ENCODE measurements at regions not wholly inside any gene's neighbourhood (a gene's known extent, or its start where the extent isn't known, plus 50 kb on each side); places are given as distances from the start of the nearest gene placed in this dataset.

DNA sequence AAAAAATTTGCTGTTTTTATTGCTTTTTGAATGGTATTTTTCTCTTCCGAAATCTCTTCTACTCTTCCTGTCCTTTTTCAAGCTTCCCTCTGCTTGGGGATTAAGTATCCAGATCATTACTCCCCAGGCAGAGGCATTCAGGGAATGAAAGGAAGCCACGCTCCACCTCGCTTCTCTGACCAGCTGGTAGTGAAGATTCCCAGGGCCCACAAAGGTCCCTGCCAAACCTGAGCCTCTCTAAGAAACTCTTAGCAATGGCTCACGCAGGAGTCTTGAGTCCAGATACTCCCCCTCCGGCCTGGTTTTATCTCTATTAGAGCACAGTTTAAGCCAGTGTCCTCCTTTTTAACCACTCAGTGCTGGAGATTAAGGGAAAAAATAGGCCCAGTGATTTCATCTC lies 51.4 kb upstream of the SOD3 start:
- no peak overlapping the region; a peak in 1 of 5 replicates for H3K4me3 Mint-ChIP-seq
- no peak overlapping the region for H4K5ac ChIP-seq (ENCODE audit: insufficient read length, low read depth, low read length)
- H3K23ac ChIP-seq (ENCODE audit: insufficient read length, low read depth, low read length): no peak overlapping the region
- no peak overlapping the region for H3K18ac ChIP-seq (ENCODE audit: insufficient read length, low read depth, low read length)
- no peak overlapping the region for H4K8ac ChIP-seq (replicated peaks; ENCODE audit: insufficient read length, low read depth, low read length)
- peak overlapping the region; percentile 63 to 93 (median 93); a peak in 4 of 7 replicates for H3K27ac Mint-ChIP-seq
- H4K91ac ChIP-seq (ENCODE audit: insufficient read length, low read depth, low read length): no peak overlapping the region
- H3K79me2 ChIP-seq (ENCODE audit: insufficient read depth, low read length): no peaks in the 10 kb centered on the region
- H3K4me2 ChIP-seq (ENCODE audit: insufficient read depth, insufficient read length, low read length): no peak overlapping the region
- no peak overlapping the region for H2BK20ac ChIP-seq (ENCODE audit: low read depth, low read length, poor library complexity, severe bottlenecking)
- no peak overlapping the region for H2AK5ac ChIP-seq (ENCODE audit: insufficient read length, low read length)
- H3K4me1 Mint-ChIP-seq: peaks cover 26 to 32% of the 10 kb centered on the region in 2 experiments
- no peak overlapping the region for H3T11ph ChIP-seq (ENCODE audit: low read length)
- H2BK120ac ChIP-seq (ENCODE audit: low read depth, low read length, poor library complexity, severe bottlenecking): no peak overlapping the region
- no peaks in the 10 kb centered on the region for H3K23me2 ChIP-seq (ENCODE audit: insufficient read length, low read depth, low read length, poor library complexity, severe bottlenecking)
- WGBS (ENCODE audit: extremely low coverage, insufficient read length, low lambda C conversion rate): no CpG with 5 or more reads among the region's 5 CpGs
- H3K36me3 Mint-ChIP-seq (ENCODE audit: insufficient read depth in 1 of 3, low read depth in 3 of 3): no peaks in the 10 kb centered on the region; a peak in 1 of 7 replicates
- peak; percentile 73 for DNase-seq
- H3K27me3 ChIP-seq (ENCODE audit: insufficient read depth, low read length): no peaks in the 10 kb centered on the region
- H3K56ac ChIP-seq (ENCODE audit: insufficient read length, low read depth, low read length): no peak overlapping the region
- H3K4ac ChIP-seq (ENCODE audit: low read depth, low read length): no peak overlapping the region
- no peak overlapping the region for H2AFZ ChIP-seq (ENCODE audit: low read length)
- H2BK5ac ChIP-seq (ENCODE audit: insufficient read length, low read length): no peak overlapping the region
- no peaks in the 10 kb centered on the region for H4K20me1 ChIP-seq (ENCODE audit: control insufficient read depth, insufficient read depth, insufficient read length)
- TF ChIP-seq CTCF (conservative IDR thresholded peaks at IDR 0.05): no peak
- no peak overlapping the region for H2BK15ac ChIP-seq (ENCODE audit: low read depth, low read length)
- no peaks in the 10 kb centered on the region; the same call in 1 of the 2 replicates for H3K27me3 Mint-ChIP-seq (ENCODE audit: low read depth)
- H3K27ac ChIP-seq (ENCODE audit: insufficient read length, low read depth, low read length): no peak overlapping the region
- no peak overlapping the region for H3K14ac ChIP-seq (ENCODE audit: insufficient read depth, low read length)
- H3K9me3 ChIP-seq (ENCODE audit: control insufficient read depth, low read depth, low read length): no peaks in the 10 kb centered on the region
- peaks cover 0 to 3% of the 10 kb centered on the region in 2 experiments; a peak in 3 of 5 replicates for H3K9me3 Mint-ChIP-seq
- H2BK12ac ChIP-seq (ENCODE audit: insufficient read length, low read depth, low read length): no peak overlapping the region
- H3K4me1 ChIP-seq (ENCODE audit: insufficient read depth, low read length): peaks cover 2% of the 10 kb centered on the region; the same call in 1 of the 2 replicates
- no peak overlapping the region for H3K9ac ChIP-seq (ENCODE audit: extremely low read depth, insufficient read length, low read length)
- no peaks in the 10 kb centered on the region for H3K79me1 ChIP-seq (ENCODE audit: insufficient read depth, low read depth, low read length, poor library complexity, severe bottlenecking)

Measured in H9 (cell line).